ENCODE measurements at regions not wholly inside any gene's neighbourhood (a gene's known extent, or its start where the extent isn't known, plus 50 kb on each side); places are given as distances from the start of the nearest gene placed in this dataset.
"Not testable (repeated sequence)": the region's sequence is repeated elsewhere in the genome, so short reads cannot be mapped to it uniquely, and the experiment has no call there.

DNA sequence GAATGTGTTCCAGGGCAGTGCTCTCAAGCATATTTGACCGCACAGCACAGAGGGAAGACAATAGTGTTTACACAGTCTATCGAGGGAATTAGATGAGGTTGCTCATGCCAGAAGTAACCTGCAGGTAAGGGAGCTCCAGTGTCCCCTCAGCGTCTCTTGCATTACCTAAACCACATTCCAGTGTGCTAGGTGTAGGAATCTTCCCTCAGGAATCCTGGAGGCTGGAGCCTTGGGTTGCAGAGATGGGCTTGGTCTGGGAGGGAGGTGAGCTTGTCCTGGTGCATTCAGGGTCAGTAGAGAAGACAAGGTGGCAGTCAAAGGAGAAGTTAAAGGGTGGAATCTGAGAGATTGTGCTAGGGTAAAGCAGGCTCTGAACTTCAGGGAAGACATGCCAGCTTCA, 56.3 kb downstream of the SOX14 start:
- DNase-seq (ENCODE audit: low read depth) = no peak

DNA sequence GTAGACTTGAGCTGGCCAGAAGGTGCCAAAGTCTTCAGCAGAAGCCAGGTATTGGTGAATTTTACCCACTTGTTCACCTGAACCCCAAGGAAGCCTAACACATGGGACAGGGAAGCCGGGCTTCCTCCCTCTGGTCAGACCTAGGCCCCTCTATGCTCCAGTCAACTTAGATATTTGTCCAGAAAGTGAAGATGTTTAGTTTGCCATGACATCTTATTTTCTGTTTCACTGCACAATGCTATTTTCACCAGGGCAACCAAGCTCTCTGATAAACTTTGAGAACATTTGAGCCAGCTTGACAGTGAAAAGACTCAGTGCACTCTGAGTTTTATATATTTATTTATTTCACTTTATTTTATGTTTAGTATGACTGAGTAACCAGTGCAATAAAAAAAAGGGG, 71.0 kb downstream of the SOX14 start:
- DNase-seq (ENCODE audit: low read depth) = no peak

DNA sequence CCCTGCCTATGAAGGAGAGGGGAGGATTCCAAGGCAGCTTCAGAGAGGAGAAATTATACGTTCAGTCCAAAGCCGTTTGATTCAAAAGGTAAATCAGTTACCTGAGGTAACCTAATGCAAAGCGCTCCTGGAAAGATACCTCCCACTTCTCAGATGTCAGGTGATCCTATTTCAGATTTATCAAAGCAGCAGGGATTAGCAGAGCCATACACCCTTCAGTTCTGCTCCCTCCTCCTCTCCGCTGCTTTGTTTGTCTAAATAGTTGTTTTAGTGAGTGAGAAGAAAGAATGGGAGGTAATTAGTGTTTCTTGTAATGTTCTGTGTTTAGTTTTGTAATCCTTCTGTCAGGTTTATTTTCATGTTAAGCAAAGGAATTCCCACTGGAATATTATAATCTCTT, 81.1 kb downstream of the SOX14 start:
- DNase-seq (ENCODE audit: low read depth) = no peak

DNA sequence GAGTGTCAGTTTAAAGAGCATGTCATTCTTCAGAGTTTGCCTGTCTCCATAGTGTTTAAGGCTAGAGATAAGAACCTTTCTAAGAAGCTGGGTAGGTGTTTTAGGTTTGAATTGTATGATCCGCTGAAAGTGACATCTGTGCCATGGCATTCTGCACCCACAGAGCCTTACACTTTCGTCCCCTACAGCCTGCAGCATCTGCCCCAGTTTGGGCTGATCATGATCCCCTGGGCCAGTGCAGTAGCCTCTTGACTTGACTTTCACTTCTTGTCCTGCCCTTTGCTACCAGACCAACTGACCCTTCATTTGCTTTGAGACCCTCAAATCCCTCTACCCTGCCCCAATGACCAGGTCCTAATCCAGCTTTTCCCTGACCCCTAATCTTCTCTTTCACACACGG, 81.6 kb downstream of the SOX14 start:
- no peak for DNase-seq (ENCODE audit: low read depth)

DNA sequence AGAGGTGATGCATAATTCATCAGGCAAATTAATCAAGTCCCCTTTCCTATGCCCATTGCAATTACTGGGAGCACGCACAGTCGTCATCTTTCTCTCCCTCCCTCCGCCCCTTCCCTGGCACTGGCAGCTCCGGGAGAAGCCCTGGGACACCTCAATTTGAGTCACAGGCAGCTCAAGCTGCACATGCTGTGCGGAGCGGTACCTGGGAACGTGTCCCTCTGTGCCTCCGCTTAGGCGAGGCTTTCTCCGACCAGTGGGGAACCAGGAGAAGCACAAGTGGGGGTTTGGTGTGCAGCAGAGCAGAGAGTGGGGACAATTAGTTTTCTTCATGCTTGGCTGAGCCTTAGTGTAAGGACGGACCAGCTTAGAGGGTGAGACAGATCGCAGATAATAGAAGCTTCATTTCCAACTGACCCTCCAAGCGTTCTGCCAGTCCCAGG, 88.3 kb downstream of the SOX14 start:
- no peak for DNase-seq (ENCODE audit: low read depth)

DNA sequence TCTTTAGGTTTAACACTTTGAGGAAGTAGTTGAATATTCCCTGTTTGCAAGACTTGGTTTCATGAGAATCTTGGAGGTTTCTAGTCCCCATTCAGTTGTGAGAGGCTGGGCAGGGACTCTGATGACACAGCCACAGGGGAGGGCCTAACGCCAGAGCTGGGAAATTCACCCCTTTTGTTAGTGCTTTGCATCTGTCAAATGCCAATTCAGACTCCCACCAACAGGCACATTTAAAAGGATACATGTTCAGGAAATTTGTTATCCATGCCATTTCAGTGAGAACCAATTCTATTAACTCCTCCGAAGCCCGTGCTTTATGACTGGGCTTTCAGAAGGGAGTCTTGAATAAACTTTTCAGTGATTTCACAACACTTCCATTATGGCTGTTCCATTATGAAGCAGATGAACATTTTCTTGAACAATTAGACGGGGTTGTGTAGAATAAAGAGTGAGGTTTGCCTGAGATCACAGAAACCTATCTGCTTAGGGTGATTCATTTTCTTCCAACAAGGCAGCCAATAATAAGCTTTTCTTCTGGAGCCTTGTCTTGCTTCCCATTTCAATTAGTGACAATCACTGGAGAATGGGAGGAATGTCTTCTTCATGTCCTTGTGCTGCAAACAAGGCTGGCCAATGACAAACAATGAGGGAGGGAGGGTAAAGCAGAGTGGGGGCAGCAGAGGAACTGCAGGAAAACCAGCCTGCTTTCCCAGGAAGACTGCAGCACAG, 90.6 kb downstream of the SOX14 start:
- no peak for DNase-seq (ENCODE audit: low read depth)

DNA sequence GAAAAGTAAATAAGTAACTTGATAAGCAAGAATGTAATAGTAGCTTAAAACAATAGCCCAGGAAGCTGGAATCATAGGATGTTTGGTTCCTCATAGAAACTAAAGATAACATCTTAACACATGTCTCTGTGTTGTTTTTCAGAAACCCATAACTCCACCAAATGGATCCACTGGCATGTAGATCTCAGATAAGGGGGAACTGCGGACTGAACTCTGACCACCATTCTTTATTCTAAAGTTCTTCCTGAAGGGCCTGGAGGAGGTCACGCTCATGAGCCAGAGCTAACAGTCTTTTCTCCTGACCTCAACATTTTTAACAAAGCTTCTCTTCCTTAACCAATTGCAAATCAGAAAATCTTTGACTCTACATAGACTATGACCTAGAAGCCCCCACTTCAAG, 101.9 kb downstream of the SOX14 start:
- DNase-seq (ENCODE audit: low read depth) = no peak

DNA sequence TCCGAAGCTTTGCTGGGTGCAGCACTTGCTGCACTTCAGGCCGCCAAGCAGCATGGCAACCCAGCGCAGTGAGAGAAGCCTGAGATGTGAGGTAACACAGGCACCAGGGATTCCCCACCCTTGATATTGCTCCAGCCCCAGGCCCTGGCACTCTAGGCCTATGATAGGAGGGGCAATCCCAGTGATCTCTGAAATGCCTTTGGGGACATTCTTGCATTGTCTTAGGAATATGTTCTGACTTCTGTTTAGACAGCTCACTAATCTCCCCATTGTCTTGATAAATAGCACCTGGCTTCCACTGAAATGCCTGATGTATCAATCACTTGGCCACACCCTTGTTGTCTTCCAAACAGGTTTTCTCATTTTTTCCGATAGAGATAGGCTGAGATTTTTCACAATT, 102.8 kb downstream of the SOX14 start:
- DNase-seq (ENCODE audit: low read depth) = no peak

DNA sequence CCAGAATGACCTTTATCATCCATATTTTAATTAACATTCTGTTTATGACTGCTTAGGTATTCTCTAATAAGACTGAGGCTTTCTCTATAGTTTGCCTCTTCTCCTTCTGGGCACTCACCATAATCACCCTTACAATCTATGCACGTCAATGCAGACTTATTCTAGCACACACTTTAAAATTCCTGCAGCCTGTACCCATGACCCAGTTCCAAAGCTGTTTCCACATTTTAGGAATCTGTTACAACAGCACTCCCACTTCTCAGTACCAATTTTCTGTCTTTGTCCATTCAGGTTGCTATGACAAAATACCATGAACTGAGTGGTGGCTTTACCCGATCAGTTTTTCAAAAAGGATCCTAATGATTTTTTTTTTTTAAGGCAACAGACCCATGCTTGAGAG, 103.5 kb downstream of the SOX14 start:
- no peak for DNase-seq (ENCODE audit: low read depth)

DNA sequence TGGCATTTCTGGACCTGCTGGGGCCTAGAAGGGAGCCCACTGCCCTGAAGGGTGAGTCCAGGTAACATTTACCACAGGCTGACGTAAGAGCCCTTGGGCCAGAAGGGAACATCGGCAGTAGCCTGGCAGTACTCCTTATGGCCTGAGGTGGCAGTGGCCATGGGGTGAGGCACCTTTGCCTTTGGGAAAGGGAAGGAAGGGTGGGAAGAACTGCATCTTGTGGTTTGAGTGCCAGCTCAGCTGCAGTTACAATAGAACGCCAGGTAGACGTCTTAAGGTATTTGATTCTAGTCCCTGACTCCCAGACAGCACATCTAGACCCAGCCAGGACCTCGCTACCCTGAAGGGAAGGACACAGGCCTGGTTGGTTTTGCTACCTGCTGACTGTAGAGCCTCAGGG, 104.9 kb downstream of the SOX14 start:
- DNase-seq (ENCODE audit: low read depth) = no peak

DNA sequence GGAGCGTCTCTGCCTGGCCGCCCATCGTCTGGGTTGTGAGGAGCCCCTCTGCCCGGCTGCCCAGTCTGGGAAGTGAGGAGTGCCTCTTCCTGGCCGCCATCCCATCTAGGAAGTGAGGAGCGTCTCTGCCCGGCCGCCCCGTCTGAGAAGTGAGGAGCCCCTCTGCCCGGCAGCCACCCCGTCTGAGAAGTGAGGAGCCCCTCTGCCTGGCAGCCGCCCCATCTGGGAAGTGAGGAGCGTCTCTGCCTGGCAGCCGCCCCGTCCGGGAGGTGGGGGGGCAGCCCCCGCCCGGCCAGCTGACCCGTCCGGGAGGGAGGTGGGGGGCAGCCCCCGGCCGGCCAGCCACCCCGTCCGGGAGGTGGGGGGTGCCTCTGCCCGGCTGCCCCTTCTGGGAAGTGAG, 108.5 kb downstream of the SOX14 start:
- DNase-seq (ENCODE audit: low read depth) = not testable (repeated sequence)

DNA sequence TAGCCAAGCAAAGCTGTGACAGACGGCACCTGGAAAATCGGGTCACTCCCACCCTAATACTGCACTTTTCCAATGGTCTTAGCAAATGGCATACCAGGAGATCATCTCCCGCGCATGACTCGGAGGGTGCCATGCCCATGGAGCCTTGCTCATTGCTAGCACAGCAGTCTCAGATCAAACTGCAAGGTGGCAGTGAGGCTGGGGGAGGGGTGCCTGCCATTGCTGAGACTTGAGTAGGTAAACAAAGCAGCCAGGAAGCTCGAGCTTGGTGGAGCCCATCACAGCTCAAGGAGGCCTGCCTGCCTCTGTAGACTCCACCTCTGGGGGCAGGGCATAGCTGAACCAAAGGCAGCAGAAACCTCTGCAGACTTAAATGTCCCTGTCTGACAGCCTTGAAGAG, 113.1 kb upstream of the CLDN18 start:
- not testable (repeated sequence) for DNase-seq (ENCODE audit: low read depth)

DNA sequence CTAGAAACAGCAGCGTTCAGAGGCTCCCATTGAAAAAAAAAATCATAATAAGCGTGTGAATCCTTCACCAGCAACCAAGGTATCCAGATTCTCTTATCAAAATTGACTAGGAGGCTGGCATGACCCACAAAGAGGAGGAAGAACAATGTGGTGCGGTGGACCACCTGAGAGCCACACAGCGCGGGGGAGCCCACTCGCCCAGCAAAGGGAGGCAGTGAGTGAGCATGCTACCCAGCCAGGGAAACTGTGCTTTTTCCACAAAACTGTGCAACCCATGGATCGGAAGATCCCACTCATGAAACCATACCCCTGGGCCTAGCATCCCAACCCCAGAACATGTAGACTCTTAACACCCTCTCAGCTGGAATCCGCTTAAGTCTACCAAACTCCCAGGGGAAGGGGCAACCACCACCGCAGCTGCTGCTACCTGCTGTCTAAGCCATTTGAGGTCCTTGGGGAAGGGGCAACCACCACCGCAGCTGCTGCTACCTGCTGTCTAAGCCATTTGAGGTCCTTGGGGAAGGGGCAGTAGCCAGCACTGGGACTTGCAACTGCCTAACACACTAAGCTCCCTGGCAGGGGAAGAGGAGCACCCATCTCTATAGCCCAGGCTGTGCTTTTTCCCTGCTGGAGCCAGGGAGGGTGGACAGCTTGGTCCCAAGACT, 102.8 kb upstream of the CLDN18 start:
- DNase-seq (ENCODE audit: low read depth) = no peak

DNA sequence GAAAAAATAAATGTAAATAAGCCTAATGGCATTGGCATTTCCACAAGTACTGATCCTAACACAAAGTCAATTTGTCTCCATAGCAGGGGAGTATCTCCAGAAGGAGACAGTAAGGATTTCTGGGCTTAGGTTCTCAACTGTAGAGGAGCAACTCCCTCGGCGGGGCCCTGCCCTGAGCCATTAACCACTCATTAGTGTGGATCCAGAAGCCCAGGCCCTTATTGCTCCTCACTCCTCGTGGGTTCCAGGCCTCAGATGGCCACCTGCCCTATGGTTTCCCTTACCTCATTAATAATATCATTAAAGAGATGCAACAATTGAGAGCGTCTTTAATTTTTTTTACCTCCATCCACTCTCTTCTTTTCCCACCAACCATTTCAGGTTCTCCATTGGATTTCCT, 85.3 kb upstream of the CLDN18 start:
- DNase-seq (ENCODE audit: low read depth) = no peak

DNA sequence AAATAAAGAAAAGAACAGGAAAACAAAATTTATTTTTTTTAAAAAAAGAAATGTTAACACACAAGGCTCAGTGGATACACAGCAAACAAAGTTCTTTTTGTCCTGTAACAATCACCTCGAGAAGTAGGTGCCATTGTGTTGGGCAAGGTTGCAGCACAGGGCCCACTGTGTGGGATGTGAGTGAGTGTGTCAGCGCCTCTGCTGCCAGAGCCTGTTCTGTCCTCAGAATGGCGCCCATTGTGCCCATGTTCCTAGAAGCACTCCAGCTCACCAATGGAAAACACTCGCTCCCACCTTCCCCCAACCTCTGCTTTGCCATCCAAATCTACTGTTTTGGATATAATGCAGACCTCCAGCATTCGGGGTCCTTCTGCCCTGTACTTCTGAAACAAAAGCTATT, 84.9 kb upstream of the CLDN18 start:
- no peak for DNase-seq (ENCODE audit: low read depth)

DNA sequence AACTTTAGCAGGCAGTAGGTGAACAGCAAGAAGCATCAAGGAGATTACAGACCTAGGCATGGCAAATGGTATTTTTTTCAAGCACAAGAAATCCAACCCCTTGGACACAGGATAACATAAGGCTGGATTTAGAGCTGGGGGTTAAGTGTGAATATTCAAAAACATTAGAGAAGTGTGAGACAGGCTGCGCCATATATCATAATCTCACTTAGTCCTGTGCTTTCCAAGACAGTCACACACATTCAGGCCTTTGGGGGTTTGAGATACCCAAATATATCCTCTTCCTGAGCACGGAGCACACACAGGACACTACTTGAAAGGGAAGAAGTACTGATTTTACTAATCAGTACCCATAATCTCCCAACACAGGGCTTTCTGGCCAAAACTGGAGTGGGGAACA, 83.0 kb upstream of the CLDN18 start:
- no peak for DNase-seq (ENCODE audit: low read depth)

DNA sequence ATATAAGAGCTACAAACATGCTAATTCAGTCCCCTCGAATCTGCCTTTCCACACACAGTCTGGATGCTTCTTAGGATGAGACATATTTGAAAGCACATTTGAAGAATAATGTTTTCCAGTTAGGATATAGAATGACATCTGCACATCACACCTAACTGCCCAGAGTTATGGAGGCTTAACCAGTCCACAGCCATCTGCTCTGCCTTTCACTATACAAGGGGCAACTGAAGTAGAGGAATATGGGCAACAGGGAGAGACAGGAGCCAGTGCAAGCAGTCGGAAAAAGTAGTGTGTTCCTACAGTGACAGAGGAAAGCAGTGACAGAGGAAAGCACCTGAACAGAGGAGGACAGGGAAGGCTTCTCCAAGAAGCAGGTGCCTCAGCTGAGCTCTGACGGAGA, 79.0 kb upstream of the CLDN18 start:
- DNase-seq (ENCODE audit: low read depth) = no peak

DNA sequence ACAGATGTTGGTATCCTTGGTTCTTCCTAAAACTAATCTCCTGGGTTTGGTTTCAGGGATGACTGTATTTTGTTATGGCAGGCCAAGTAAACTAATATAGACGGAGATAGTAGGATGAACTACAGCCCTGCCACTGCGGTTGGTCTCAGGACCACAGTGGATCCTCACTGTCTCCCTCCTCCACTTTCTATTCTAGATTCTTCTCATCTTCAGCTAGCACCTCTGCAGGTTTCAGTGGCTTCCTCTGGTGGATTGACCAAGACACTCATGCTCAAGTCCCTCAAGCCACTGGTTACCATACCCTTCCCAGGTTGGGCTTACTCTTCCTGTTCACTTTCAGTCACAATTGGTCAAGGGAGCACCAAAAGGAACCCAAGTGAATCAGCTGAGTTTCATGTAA, 71.1 kb upstream of the CLDN18 start:
- no peak for DNase-seq (ENCODE audit: low read depth)

DNA sequence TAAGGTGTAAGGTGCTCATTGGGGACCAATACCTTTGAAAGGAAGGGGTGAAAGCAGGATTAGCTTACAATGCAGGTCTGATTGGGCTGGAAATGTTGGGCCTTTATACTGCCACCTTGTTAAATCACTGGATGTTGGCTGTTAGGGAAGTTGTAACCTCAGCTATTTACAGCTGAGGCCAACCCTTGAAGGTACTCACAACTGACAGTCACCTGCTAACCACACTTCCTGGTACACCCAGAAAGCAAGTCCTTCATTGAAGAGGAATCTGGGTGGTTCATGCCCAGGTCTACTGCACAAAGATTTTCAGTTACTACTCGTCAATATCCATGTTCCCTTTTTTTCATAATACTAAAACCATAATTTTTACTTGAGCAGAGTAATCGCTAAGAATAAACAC, 65.4 kb upstream of the CLDN18 start:
- DNase-seq (ENCODE audit: low read depth) = no peak

DNA sequence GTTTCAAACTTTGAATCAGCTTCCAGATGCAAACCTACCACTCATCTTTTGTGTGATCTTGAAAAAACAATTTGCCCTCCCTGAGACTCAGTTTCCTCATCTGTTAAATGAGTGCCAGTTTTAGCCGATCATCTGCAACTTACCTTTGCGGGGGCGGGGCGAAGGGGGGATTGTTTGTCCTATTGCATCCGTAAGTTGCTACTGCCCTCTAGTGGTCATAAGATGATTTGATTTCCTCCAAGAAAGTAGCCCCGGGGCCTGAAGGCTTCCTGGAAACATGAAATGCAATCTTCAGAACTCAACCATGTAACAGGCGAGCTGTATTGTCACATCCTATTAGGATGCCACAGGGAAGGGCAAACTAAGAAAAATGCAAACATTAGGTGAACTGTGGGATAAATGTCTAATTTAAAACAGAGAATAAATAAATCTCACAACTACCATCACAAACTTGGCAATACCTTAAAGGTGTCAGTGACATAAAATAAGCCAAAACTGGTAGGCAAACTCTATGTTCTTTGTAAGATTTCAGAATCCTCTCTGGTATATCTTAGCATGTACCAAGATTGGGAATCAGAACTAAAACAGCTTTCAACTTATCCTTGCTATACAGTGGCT, 63.5 kb upstream of the CLDN18 start:
- peak; percentile 69 for DNase-seq (ENCODE audit: low read depth)

DNA sequence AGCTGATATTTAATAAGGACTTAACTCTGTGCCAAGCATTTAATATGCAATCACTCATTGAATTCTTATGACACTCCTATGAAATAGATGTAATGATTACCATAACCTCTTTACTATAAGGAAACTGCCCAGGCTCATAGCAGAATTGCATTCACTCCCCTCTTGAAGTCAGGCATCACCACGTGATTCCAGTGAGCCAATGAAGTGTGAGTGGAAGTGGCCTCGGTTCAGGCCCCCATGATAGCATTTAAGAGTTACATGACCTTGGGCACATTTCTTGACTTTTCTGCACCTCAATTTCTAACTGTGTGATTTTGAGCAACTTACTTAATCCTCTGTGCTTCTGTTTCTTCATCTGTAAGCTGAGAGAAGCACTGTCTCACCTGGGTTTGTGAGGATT, 62.8 kb upstream of the CLDN18 start:
- no peak for DNase-seq (ENCODE audit: low read depth)

DNA sequence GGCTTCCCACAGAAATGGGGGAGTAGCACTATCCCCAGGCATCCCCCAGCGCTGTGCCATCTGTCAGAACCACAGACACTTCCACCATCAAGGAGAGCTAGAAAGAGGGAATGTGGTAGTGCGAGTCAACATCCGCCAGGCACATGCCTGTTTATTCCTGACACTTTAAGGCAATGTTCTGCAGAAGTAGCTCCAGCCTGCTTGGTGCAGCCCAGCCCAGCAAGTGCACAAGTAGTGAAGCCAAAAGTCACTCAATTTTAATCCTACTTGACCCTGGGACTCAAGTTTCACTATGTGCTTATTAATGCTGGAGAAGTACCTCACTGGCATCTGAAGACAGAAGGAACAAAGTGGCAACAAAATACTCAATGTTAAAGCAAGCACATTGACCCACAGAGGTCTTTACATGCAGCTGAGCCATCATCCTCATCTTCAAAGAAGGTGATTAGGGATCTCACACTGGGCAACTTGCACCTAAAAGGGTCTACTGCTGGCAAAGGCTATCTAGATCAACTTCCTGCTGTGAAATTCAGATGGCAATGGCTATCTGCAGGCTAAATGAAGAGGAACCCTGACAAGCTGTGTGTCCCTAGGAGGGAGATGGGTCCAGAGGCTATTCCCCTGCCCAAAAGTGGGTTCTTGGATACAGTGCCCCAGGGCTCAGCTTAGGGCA, 61.4 kb upstream of the CLDN18 start:
- DNase-seq (ENCODE audit: low read depth) = no peak

DNA sequence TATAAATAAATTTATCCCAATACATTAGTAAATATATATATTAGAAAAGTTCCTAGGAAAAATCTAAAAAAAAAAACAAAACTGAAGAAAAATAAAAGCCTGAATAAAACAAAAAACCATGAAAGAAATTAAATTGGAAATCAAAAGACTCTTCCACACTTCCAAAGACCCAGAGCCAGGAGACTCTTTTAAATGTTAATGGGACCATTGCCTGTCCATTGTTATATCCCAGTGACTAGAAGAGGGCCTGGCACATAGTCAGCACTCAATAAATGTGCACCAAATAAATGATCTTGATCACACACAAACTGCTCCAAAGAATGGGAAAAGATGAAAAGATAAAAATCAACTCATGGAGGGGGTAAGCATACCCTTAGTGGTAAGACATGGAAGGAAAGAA, 51.3 kb upstream of the CLDN18 start:
- DNase-seq (ENCODE audit: low read depth) = no peak
